ENCODE measurements at regions not wholly inside any gene's neighbourhood (a gene's known extent, or its start where the extent isn't known, plus 50 kb on each side); places are given as distances from the start of the nearest gene placed in this dataset.

GRCh38 chr3:5462086-5462485 is 274.6 kb downstream of the EDEM1 start:
- no peaks in the 10 kb centered on the region for H3K4me1 ChIP-seq (ENCODE audit: insufficient read depth, low read length, poor library complexity, severe bottlenecking)
- ChIA-PET CTCF (ENCODE audit: unreplicated experiment) (no interaction called here), POLR2A (no interaction called here)
- no peaks in the 10 kb centered on the region for H3K36me3 ChIP-seq (ENCODE audit: insufficient read depth, low read length)
- H3K9me3 ChIP-seq (ENCODE audit: low read length), result no peaks in the 10 kb centered on the region
- H3K4me2 ChIP-seq (ENCODE audit: low read length), result no peak overlapping the region
- no peak for DNase-seq (ENCODE audit: low spot score)
- TF ChIP-seq CTCF (conservative IDR thresholded peaks at IDR 0.05; ENCODE audit: low read length), result no peak
- TF ChIP-seq EZH2phosphoT487 (IDR thresholded peaks at IDR 0.05; ENCODE audit: borderline replicate concordance, low read depth, low read length), result no peak
- intact Hi-C loops (cut with micrococcal nuclease; ENCODE audit: unreplicated experiment), result no loop called here
- no peaks in the 10 kb centered on the region for H4K20me1 ChIP-seq (ENCODE audit: insufficient read depth, low read length)
- H3K4me3 ChIP-seq (ENCODE audit: low read depth, low read length, poor library complexity, severe bottlenecking), result no peak overlapping the region
- H3K9me2 ChIP-seq (ENCODE audit: insufficient read depth, low read length), result no peaks in the 10 kb centered on the region
- no TSS peak for BruUV-seq (replicated peaks)
- no peaks in the 10 kb centered on the region for H3K79me2 ChIP-seq (ENCODE audit: insufficient read depth, low read depth, low read length)
- no peak overlapping the region for H2AFZ ChIP-seq (ENCODE audit: low read length)
- no peak overlapping the region for H3K27ac ChIP-seq (ENCODE audit: low read depth, low read length, poor library complexity, severe bottlenecking)

- Histone ChIP-seq H3K9me2 (ENCODE audit: insufficient read depth, low read length) (no peaks in the 10 kb centered on the region), H3K4me1 (ENCODE audit: insufficient read depth, low read length, poor library complexity, severe bottlenecking) (no peaks in the 10 kb centered on the region), H3K79me2 (ENCODE audit: insufficient read depth, low read depth, low read length) (no peaks in the 10 kb centered on the region), H3K27ac (ENCODE audit: low read depth, low read length, poor library complexity, severe bottlenecking) (no peak overlapping the region), H2AFZ (ENCODE audit: low read length) (no peak overlapping the region), H3K36me3 (ENCODE audit: insufficient read depth, low read length) (no peaks in the 10 kb centered on the region), H4K20me1 (ENCODE audit: insufficient read depth, low read length) (no peaks in the 10 kb centered on the region), H3K4me2 (ENCODE audit: low read length) (no peak overlapping the region), H3K9me3 (ENCODE audit: low read length) (no peaks in the 10 kb centered on the region), H3K4me3 (ENCODE audit: low read depth, low read length, poor library complexity, severe bottlenecking) (no peak overlapping the region)
- POLR2A ChIA-PET, result interaction anchor here (1.1 to 1.6 kb wide), 2 partner anchors 10 to 25 kb away, joined by 3 to 4 read pairs; no protein-coding TSS in a partner anchor
- intact Hi-C loops (cut with micrococcal nuclease; ENCODE audit: unreplicated experiment), result no loop called here
- DNase-seq (ENCODE audit: low spot score), result no peak
- TF ChIP-seq CTCF (conservative IDR thresholded peaks at IDR 0.05; ENCODE audit: low read length) (no peak), EZH2phosphoT487 (IDR thresholded peaks at IDR 0.05; ENCODE audit: borderline replicate concordance, low read depth, low read length) (no peak)
- CTCF ChIA-PET (ENCODE audit: unreplicated experiment), result no interaction called here
- no TSS peak for BruUV-seq (replicated peaks)
Observed at GRCh38 chr3:5463991-5464390, 276.5 kb downstream of the EDEM1 start.

GRCh38 chr3:5464649-5465048 is 277.1 kb downstream of the EDEM1 start:
- Histone ChIP-seq H3K27ac (ENCODE audit: low read depth, low read length, poor library complexity, severe bottlenecking) (no peak overlapping the region), H2AFZ (ENCODE audit: low read length) (no peak overlapping the region), H3K9me2 (ENCODE audit: insufficient read depth, low read length) (no peaks in the 10 kb centered on the region), H3K9me3 (ENCODE audit: low read length) (no peaks in the 10 kb centered on the region), H4K20me1 (ENCODE audit: insufficient read depth, low read length) (no peaks in the 10 kb centered on the region), H3K4me2 (ENCODE audit: low read length) (no peak overlapping the region), H3K36me3 (ENCODE audit: insufficient read depth, low read length) (no peaks in the 10 kb centered on the region), H3K79me2 (ENCODE audit: insufficient read depth, low read depth, low read length) (no peaks in the 10 kb centered on the region), H3K4me1 (ENCODE audit: insufficient read depth, low read length, poor library complexity, severe bottlenecking) (no peaks in the 10 kb centered on the region), H3K4me3 (ENCODE audit: low read depth, low read length, poor library complexity, severe bottlenecking) (no peak overlapping the region)
- TF ChIP-seq EZH2phosphoT487 (IDR thresholded peaks at IDR 0.05; ENCODE audit: borderline replicate concordance, low read depth, low read length), result no peak
- TF ChIP-seq CTCF (conservative IDR thresholded peaks at IDR 0.05; ENCODE audit: low read length), result no peak
- DNase-seq (ENCODE audit: low spot score), result no peak
- CTCF ChIA-PET (ENCODE audit: unreplicated experiment), result no interaction called here
- no TSS peak for BruUV-seq (replicated peaks)
- POLR2A ChIA-PET, result interaction anchor here (1.1 to 1.6 kb wide), 2 partner anchors 10 to 25 kb away, joined by 3 to 4 read pairs; no protein-coding TSS in a partner anchor
- intact Hi-C loops (cut with micrococcal nuclease; ENCODE audit: unreplicated experiment), result no loop called here

Data from OCI-LY7 (cell line).